IMR-90 (cell line): ENCODE measurements at regions not wholly inside any gene's neighbourhood (a gene's known extent, or its start where the extent isn't known, plus 50 kb on each side); places are given as distances from the start of the nearest gene placed in this dataset.

ENCODE experiments used
- ATAC-seq: fragments of 200-7000 bp; cut with Tn5 transposase; 2 replicates; pipeline ENCODE4 v1.9.1; 2020; ENCODE audit warnings: low read depth, mild to moderate bottlenecking, moderate library complexity
- BruUV-seq: library from RNA; stranded (reverse); fragments of 400-500 nt; replicated peaks from 2 replicates; lab custom pipeline; 2021; lab: Mats Ljungman, UMichigan
- CTCF ChIA-PET: fragments of 300-600 bp; formaldehyde crosslinking; extraction: SDS; loops from one replicate; lab custom pipeline; 2021; ENCODE audit warnings: antibody characterized with exemption; lab: Yijun Ruan, JAX
- POLR2A ChIA-PET: fragments of 300-600 bp; sonication (Branson Sonifier 250); formaldehyde crosslinking; loops from one replicate; lab custom pipeline; 2022; ENCODE audit warnings: antibody characterized with exemption; ENCODE audit not compliant: unreplicated experiment; lab: Charles Lee
- DNase-seq: peaks from one replicate; pipeline ENCODE4 v3.0.0; 2013
- H2AFZ ChIP-seq: replicated peaks from 2 replicates; pipeline ENCODE3; 2013; ENCODE audit warnings: low read length, mild to moderate bottlenecking; ENCODE audit not compliant: poor library complexity
- H2AK5ac ChIP-seq: 2 replicates; pipeline ENCODE4 v1.6.1; 2013; ENCODE audit warnings: low read depth, low read length, inconsistent platforms
- H2AK9ac ChIP-seq: replicated peaks from 2 replicates; pipeline ENCODE3; 2013; ENCODE audit warnings: mild to moderate bottlenecking, low read depth, low read length, moderate library complexity; ENCODE audit not compliant: poor library complexity
- H2BK120ac ChIP-seq: 2 replicates; pipeline ENCODE4 v1.6.1; 2013; ENCODE audit warnings: low read depth, low read length, inconsistent platforms
- H2BK15ac ChIP-seq: 3 replicates; pipeline ENCODE4 v1.6.1; 2013; ENCODE audit warnings: low read depth, low read length, inconsistent platforms
- H2BK20ac ChIP-seq: 2 replicates; pipeline ENCODE4 v1.6.1; 2013; ENCODE audit warnings: low read depth, mild to moderate bottlenecking, inconsistent platforms, low read length, moderate library complexity
- H2BK5ac ChIP-seq: 2 replicates; pipeline ENCODE4 v1.6.1; 2013; ENCODE audit warnings: mild to moderate bottlenecking, low read depth, low read length, inconsistent platforms; ENCODE audit not compliant: poor library complexity, severe bottlenecking
- H3K14ac ChIP-seq: replicated peaks from 2 replicates; pipeline ENCODE4 v1.6.1; 2013; ENCODE audit warnings: low read depth, low read length, inconsistent platforms
- H3K18ac ChIP-seq: 2 replicates; pipeline ENCODE4 v1.6.1; 2013; ENCODE audit warnings: low read depth, low read length, control low read depth
- H3K23ac ChIP-seq: 2 replicates; pipeline ENCODE4 v1.6.1; 2013; ENCODE audit warnings: low read depth, low read length, inconsistent platforms
- H3K27ac ChIP-seq: 2 replicates; pipeline ENCODE4 v1.5.1; 2013; ENCODE audit warnings: mild to moderate bottlenecking, control low read depth, low read length; ENCODE audit not compliant: insufficient read depth
- H3K27me3 ChIP-seq: 2 replicates; pipeline ENCODE4 v1.6.1; 2013; ENCODE audit warnings: low read length; ENCODE audit not compliant: control insufficient read depth, insufficient read depth
- H3K36me3 ChIP-seq: 2 replicates; pipeline ENCODE4 v1.6.1; 2013; ENCODE audit warnings: low read length, mixed read lengths; ENCODE audit not compliant: control insufficient read depth, insufficient read depth
- H3K4ac ChIP-seq: 2 replicates; pipeline ENCODE4 v1.6.1; 2013; ENCODE audit warnings: low read depth, low read length, inconsistent platforms
- H3K4me1 ChIP-seq: 2 replicates; pipeline ENCODE4 v1.6.1; 2013; ENCODE audit warnings: low read length, mixed read lengths; ENCODE audit not compliant: control insufficient read depth, insufficient read depth
- H3K4me2 ChIP-seq: 2 replicates; pipeline ENCODE4 v1.6.1; 2013; ENCODE audit warnings: low read depth, mild to moderate bottlenecking, control low read depth, low read length, moderate library complexity
- H3K4me3 ChIP-seq: 2 replicates; pipeline ENCODE4 v1.5.1; 2013; ENCODE audit warnings: low read depth, mild to moderate bottlenecking, control low read depth, low read length, moderate library complexity; ENCODE audit not compliant: insufficient read depth
- H3K56ac ChIP-seq: 2 replicates; pipeline ENCODE4 v1.6.1; 2013; ENCODE audit warnings: low read length, inconsistent platforms; ENCODE audit not compliant: insufficient read depth; ENCODE audit errors: extremely low read depth
- H3K79me1 ChIP-seq, 2 experiments: 2 replicates each; pipeline ENCODE4 v1.6.1; 2013; ENCODE audit warnings: low read length in 2 of 2, inconsistent platforms in 1 of 2, low read depth in 1 of 2
- H3K9ac ChIP-seq: 2 replicates; pipeline ENCODE4 v1.6.1; 2013; ENCODE audit warnings: low read depth, low read length, control low read depth
- H3K9me1 ChIP-seq: 2 replicates; pipeline ENCODE4 v1.6.1; 2013; ENCODE audit warnings: low read length, inconsistent platforms; ENCODE audit not compliant: insufficient read depth
- H3K9me3 ChIP-seq: 2 replicates; pipeline ENCODE4 v1.6.1; 2013; ENCODE audit warnings: low read length; ENCODE audit not compliant: control insufficient read depth, insufficient read depth
- H4K20me1 ChIP-seq: 2 replicates; pipeline ENCODE4 v1.6.1; 2013; ENCODE audit warnings: low read length, inconsistent platforms; ENCODE audit not compliant: insufficient read depth
- H4K5ac ChIP-seq: 2 replicates; pipeline ENCODE4 v1.6.1; 2013; ENCODE audit warnings: mild to moderate bottlenecking, low read depth, low read length, control low read depth
- H4K8ac ChIP-seq, 2 experiments: 2 replicates each; pipeline ENCODE4 v1.6.1; 2013; ENCODE audit warnings: low read depth in 2 of 2, low read length in 2 of 2, control low read depth in 1 of 2, inconsistent platforms in 1 of 2
- H4K91ac ChIP-seq: 2 replicates; pipeline ENCODE4 v1.6.1; 2013; ENCODE audit warnings: low read depth, low read length, inconsistent platforms; ENCODE audit not compliant: insufficient read depth
- CEBPB ChIP-seq: IDR thresholded peaks from 2 replicates; pipeline ENCODE4 v1.6.1; 2012; ENCODE audit warnings: low read depth, low read length, improper control_type of control experiment
- MXI1 ChIP-seq: IDR thresholded peaks from 2 replicates; pipeline ENCODE4 v1.6.1; 2012; ENCODE audit warnings: low read depth, mild to moderate bottlenecking, low read length, moderate library complexity, borderline replicate concordance
- NFE2L2 ChIP-seq: fragments of 150-350 bp; IDR thresholded peaks from 2 replicates; pipeline ENCODE4 v1.6.1; 2016; ENCODE audit warnings: low read depth, mild to moderate bottlenecking, low read length
- WGBS, 2 experiments: methylation state at CpG; one replicate each; pipeline versions ENCODE4 v1.1.5 to v1.1.7; 2013; ENCODE audit warnings: missing lambda C conversion rate in 2 of 2; ENCODE audit not compliant: insufficient read length in 1 of 2; ENCODE audit errors: extremely low coverage in 2 of 2; 5-methylcytosine and 5-hydroxymethylcytosine counted together
- dilution Hi-C: fragments of 300-500 bp; cut with HindIII; formaldehyde crosslinking; loops from one replicate; pipeline ENCODE4 v1.14.3; 2018; ENCODE audit warnings: low sequenced_read_pairs; ENCODE audit not compliant: unreplicated experiment
- in situ Hi-C: fragments of 300-500 bp; cut with MboI; formaldehyde crosslinking; loops from 3 replicates; pipeline ENCODE4 v1.14.3; 2019; ENCODE audit warnings: low sequenced_read_pairs, inconsistent platforms, mixed read lengths
- intact Hi-C: fragments of 100-400 bp; cut with micrococcal nuclease; formaldehyde crosslinking; loops from 2 replicates; pipeline ENCODE4 v1.10.0; 2022

- BruUV-seq, result no TSS peak
- H3K27ac ChIP-seq, result peak overlapping the region; percentile 7; the same call in 1 of the 2 replicates
- DNase-seq, result peak; percentile 21
Measured at GRCh38 chr17:69764146-69764545, 310.9 kb upstream of the KCNJ16 start.

More at GRCh38 chr17:69764146-69764545, 310.9 kb upstream of the KCNJ16 start:
- no peak overlapping the region for H3K4me3 ChIP-seq
- no peak overlapping the region for H3K23ac ChIP-seq
- H2AK9ac ChIP-seq, result no peak overlapping the region
- H2BK5ac ChIP-seq, result peak overlapping the region; percentile 99
- in situ Hi-C loops (no loop called here), intact Hi-C loops (loop anchor here (2.0 to 5.0 kb wide), 3 partner anchors 101 to 237 kb away; no protein-coding TSS in a partner anchor), dilution Hi-C loops (no loop called here)
- H3K4me1 ChIP-seq, result peaks cover 19% of the 10 kb centered on the region
- ChIA-PET POLR2A (no interaction called here), CTCF (no interaction called here)
- H3K9me3 ChIP-seq, result no peaks in the 10 kb centered on the region
- H3K9me1 ChIP-seq, result peaks cover 2% of the 10 kb centered on the region; the same call in 1 of the 2 replicates
- H3K27me3 ChIP-seq, result no peaks in the 10 kb centered on the region
- H2BK15ac ChIP-seq, result no peak overlapping the region; the same call in 2 of the 3 replicates
- no peak overlapping the region for H3K56ac ChIP-seq
- H4K5ac ChIP-seq, result peak overlapping the region; percentile 72; the same call in 1 of the 2 replicates
- no peak overlapping the region for H3K4me2 ChIP-seq
- H3K14ac ChIP-seq, result 0 out of 2 replicates have a peak overlapping the region, but pooled peaks have one; percentile 17
- no peak overlapping the region for H2AK5ac ChIP-seq
- H3K36me3 ChIP-seq, result no peaks in the 10 kb centered on the region
- H4K91ac ChIP-seq, result no peak overlapping the region; the same call in 1 of the 2 replicates
- peak overlapping the region; percentile 87 to 88; a peak in 3 of 4 replicates for H4K8ac ChIP-seq
- H4K20me1 ChIP-seq, result no peaks in the 10 kb centered on the region
- peak overlapping the region; percentile 92; the same call in 1 of the 2 replicates for H2BK120ac ChIP-seq
- H3K4ac ChIP-seq, result no peak overlapping the region
- ATAC-seq, result no peak
- H2BK20ac ChIP-seq, result peak overlapping the region; percentile 65; the same call in 1 of the 2 replicates
- H3K9ac ChIP-seq, result no peak overlapping the region
- H3K18ac ChIP-seq, result peak overlapping the region; percentile 100
- no peaks in the 10 kb centered on the region for H3K79me1 ChIP-seq
- TF ChIP-seq NFE2L2 (peak; percentile 57; the same call in 1 of the 2 replicates), CEBPB (peak; percentile 39; the same call in 1 of the 2 replicates), MXI1 (no peak)
- no peak overlapping the region for H2AFZ ChIP-seq
- WGBS, 2 experiments, result no CpG with 5 or more reads among the region's 1 CpG
